GM12891 (cell line): ENCODE measurements at regions not wholly inside any gene's neighbourhood (a gene's known extent, or its start where the extent isn't known, plus 50 kb on each side); places are given as distances from the start of the nearest gene placed in this dataset.

Experiments used
- POLR2A ChIP-seq: IDR thresholded peaks from 2 replicates; pipeline ENCODE4 v1.6.1; 2011; ENCODE audit warnings: low read depth, low read length, control low read depth
- POLR2AphosphoS5 ChIP-seq: IDR thresholded peaks from 2 replicates; pipeline ENCODE4 v1.6.1; 2011; ENCODE audit warnings: low read depth, low read length, control low read depth
- SPI1 ChIP-seq: IDR thresholded peaks from 2 replicates; pipeline ENCODE4 v1.6.1; 2011; ENCODE audit warnings: low read depth, low read length, control low read depth
- TAF1 ChIP-seq: IDR thresholded peaks from 2 replicates; pipeline ENCODE4 v1.6.1; 2011; ENCODE audit warnings: low read depth, low read length, control low read depth

- TF ChIP-seq POLR2A (no peak), SPI1 (no peak), POLR2AphosphoS5 (no peak), TAF1 (no peak)
These were observed 177.5 kb downstream of the SYK start for GRCh38 chr9:90979138-90979551.
